OCI-LY1 (cell line): ENCODE measurements at regions not wholly inside any gene's neighbourhood (a gene's known extent, or its start where the extent isn't known, plus 50 kb on each side); places are given as distances from the start of the nearest gene placed in this dataset.

Experiments
- H2AFZ ChIP-seq: fragments of 200-600 bp; sonication (generic), shearing (Covaris generic); 2 replicates; pipeline ENCODE4 v1.6.0; 2014; ENCODE audit warnings: antibody characterized with exemption, mild to moderate bottlenecking, low read length
- H3F3A ChIP-seq: fragments of 200-600 bp; sonication (generic), shearing (Covaris generic); 2 replicates; pipeline ENCODE4 v1.6.0; 2014; ENCODE audit warnings: mild to moderate bottlenecking, antibody characterized with exemption, low read length, moderate library complexity; ENCODE audit not compliant: insufficient read depth
- H3K27ac ChIP-seq: fragments of 200-600 bp; sonication (generic); 2 replicates; pipeline ENCODE4 v1.5.1; 2014; ENCODE audit warnings: low read length, mixed run types, mild to moderate bottlenecking, low read depth; ENCODE audit not compliant: poor library complexity, severe bottlenecking
- H3K27me3 ChIP-seq: fragments of 200-600 bp; sonication (generic); 2 replicates; pipeline ENCODE4 v1.6.0; 2014; ENCODE audit warnings: antibody characterized with exemption, mild to moderate bottlenecking, low read length, moderate library complexity; ENCODE audit not compliant: insufficient read depth
- H3K36me3 ChIP-seq: fragments of 200-600 bp; sonication (generic); 2 replicates; pipeline ENCODE4 v1.6.1; 2014; ENCODE audit warnings: mild to moderate bottlenecking, antibody characterized with exemption, low read length, moderate library complexity, mixed read lengths; ENCODE audit not compliant: insufficient read depth
- H3K4me1 ChIP-seq: fragments of 200-600 bp; sonication (generic); 2 replicates; pipeline ENCODE4 v1.5.1; 2014; ENCODE audit warnings: mild to moderate bottlenecking, low read length, moderate library complexity; ENCODE audit not compliant: insufficient read depth, severe bottlenecking
- H3K4me2 ChIP-seq: fragments of 200-600 bp; sonication (generic), shearing (Covaris generic); 2 replicates; pipeline ENCODE4 v1.6.1; 2014; ENCODE audit warnings: low read length
- H3K4me3 ChIP-seq: fragments of 200-600 bp; sonication (generic); 2 replicates; pipeline ENCODE4 v1.5.1; 2014; ENCODE audit warnings: low read length, low read depth, mild to moderate bottlenecking, mixed read lengths; ENCODE audit not compliant: poor library complexity, severe bottlenecking
- H3K79me2 ChIP-seq: fragments of 200-600 bp; shearing (Covaris generic); 2 replicates; pipeline ENCODE4 v1.6.1; 2016; ENCODE audit warnings: mixed run types, low read length, mixed read lengths; ENCODE audit not compliant: insufficient read depth
- H3K9ac ChIP-seq: fragments of 200-600 bp; sonication (generic), shearing (Covaris generic); 2 replicates; pipeline ENCODE4 v1.6.1; 2014; ENCODE audit warnings: mild to moderate bottlenecking, low read length, mixed read lengths
- H3K9me2 ChIP-seq: fragments of 200-600 bp; sonication (generic), shearing (Covaris generic); 2 replicates; pipeline ENCODE4 v1.6.1; 2014; ENCODE audit warnings: low read depth, mild to moderate bottlenecking, low read length, mixed read lengths
- H3K9me3 ChIP-seq: fragments of 200-600 bp; shearing (Covaris generic); 2 replicates; pipeline ENCODE4 v1.6.1; 2014; ENCODE audit warnings: low read length, mixed read lengths
- H4K20me1 ChIP-seq: fragments of 200-600 bp; sonication (generic), shearing (Covaris generic); 2 replicates; pipeline ENCODE4 v1.6.0; 2016; ENCODE audit warnings: mild to moderate bottlenecking, low read length; ENCODE audit not compliant: insufficient read depth
- CTCF ChIP-seq: fragments of 200-600 bp; sonication (generic), shearing (Covaris generic); IDR thresholded peaks from 2 replicates; pipeline ENCODE4 v1.5.1; 2017; ENCODE audit warnings: mild to moderate bottlenecking, antibody characterized with exemption, low read length, moderate library complexity, mixed read lengths
- EZH2 ChIP-seq: fragments of 200-600 bp; sonication (generic), shearing (Covaris generic); IDR thresholded peaks from 2 replicates; pipeline ENCODE4 v1.8.0; 2017; ENCODE audit warnings: borderline replicate concordance, mixed run types, mild to moderate bottlenecking, antibody characterized with exemption, low read length, moderate library complexity, mixed read lengths

- Histone ChIP-seq H3K4me3 (no peak overlapping the region), H3K9ac (no peak overlapping the region), H3K27me3 (no peaks in the 10 kb centered on the region), H4K20me1 (no peaks in the 10 kb centered on the region), H3K4me1 (no peaks in the 10 kb centered on the region), H3F3A (peaks cover 5% of the 10 kb centered on the region; the same call in 1 of the 2 replicates), H3K9me2 (no peaks in the 10 kb centered on the region), H3K4me2 (no peak overlapping the region), H3K27ac (no peak overlapping the region), H3K9me3 (peaks cover 3% of the 10 kb centered on the region; the same call in 1 of the 2 replicates), H3K36me3 (no peaks in the 10 kb centered on the region), H2AFZ (no peak overlapping the region), H3K79me2 (no peaks in the 10 kb centered on the region)
- no peak for TF ChIP-seq EZH2
Observed at GRCh38 chr2:238777369-238778067, 70.4 kb upstream of the TWIST2 start.

- TF ChIP-seq EZH2 (no peak), CTCF (peak; percentile 85)
- H3F3A ChIP-seq = no peaks in the 10 kb centered on the region
- H3K4me2 ChIP-seq = no peak overlapping the region
- H3K27ac ChIP-seq = no peak overlapping the region
- no peaks in the 10 kb centered on the region for H3K4me1 ChIP-seq
- H3K79me2 ChIP-seq = no peaks in the 10 kb centered on the region
- H3K9me2 ChIP-seq = no peaks in the 10 kb centered on the region
- no peaks in the 10 kb centered on the region for H3K36me3 ChIP-seq
- H3K9me3 ChIP-seq = no peaks in the 10 kb centered on the region
- H3K27me3 ChIP-seq = peaks cover 5% of the 10 kb centered on the region
- no peak overlapping the region for H2AFZ ChIP-seq
- no peak overlapping the region for H3K4me3 ChIP-seq
- no peak overlapping the region for H3K9ac ChIP-seq
- H4K20me1 ChIP-seq = no peaks in the 10 kb centered on the region
Observed at GRCh38 chr2:238784671-238785527, 63.0 kb upstream of the TWIST2 start.

GRCh38 chr2:238785528-238785860 lies 62.4 kb upstream of the TWIST2 start:
- H3K79me2 ChIP-seq = no peaks in the 10 kb centered on the region
- no peak overlapping the region for H3K4me2 ChIP-seq
- H3K36me3 ChIP-seq = no peaks in the 10 kb centered on the region
- no peaks in the 10 kb centered on the region for H3K9me3 ChIP-seq
- H3K4me1 ChIP-seq = no peaks in the 10 kb centered on the region
- H3K4me3 ChIP-seq = no peak overlapping the region
- H3F3A ChIP-seq = no peaks in the 10 kb centered on the region
- H3K27me3 ChIP-seq = peaks cover 5% of the 10 kb centered on the region
- H2AFZ ChIP-seq = no peak overlapping the region
- H3K9ac ChIP-seq = no peak overlapping the region
- no peaks in the 10 kb centered on the region for H4K20me1 ChIP-seq
- no peak overlapping the region for H3K27ac ChIP-seq
- H3K9me2 ChIP-seq = no peaks in the 10 kb centered on the region
- no peak for TF ChIP-seq CTCF
- TF ChIP-seq EZH2 = no peak
